Body of pancreas (tissue), 4 donors: ENCODE measurements at regions not wholly inside any gene's neighbourhood (a gene's known extent, or its start where the extent isn't known, plus 50 kb on each side); places are given as distances from the start of the nearest gene placed in this dataset.

ENCODE experiments used
- ATAC-seq: fragments of 150-250 bp; one replicate; pipeline ENCODE4 v1.9.1; 2016
- DNase-seq, 4 donors: peaks; one replicate each; pipeline ENCODE4 v3.0.0-alpha.2; 2019
- H3K27ac ChIP-seq, 4 donors: fragments of 200-600 bp; sonication (generic); 1 replicate in 3 of 4; 2 replicates in 1 of 4; pipeline versions ENCODE4 v1.5.1 to v1.6.1; 2016 to 2019; ENCODE audit warnings: mild to moderate bottlenecking in 1 of 4, mixed read lengths in 1 of 4, moderate library complexity in 1 of 4
- H3K27me3 ChIP-seq, 2 donors: fragments of 200-600 bp; sonication (generic); one replicate each; pipeline ENCODE4 v1.6.0; 2016; ENCODE audit warnings: mild to moderate bottlenecking in 1 of 2
- H3K36me3 ChIP-seq, 2 donors: fragments of 200-600 bp; sonication (generic); replicated peaks in 1 of 2; 2 replicates each; pipeline ENCODE4 v1.5.1; 2016; ENCODE audit warnings: low read depth in 2 of 2; ENCODE audit not compliant: insufficient read depth in 1 of 2
- H3K4me1 ChIP-seq: fragments of 200-600 bp; sonication (generic); one replicate; pipeline ENCODE4 v1.6.0; 2016
- H3K4me3 ChIP-seq, 2 donors: fragments of 200-600 bp; sonication (generic); 1 replicate in 1 of 2; 2 replicates in 1 of 2; pipeline ENCODE4 v1.5.1; 2016 to 2019
- H3K9me3 ChIP-seq, 3 donors: fragments of 200-600 bp; sonication (generic); 1 replicate in 2 of 3; 2 replicates in 1 of 3; pipeline ENCODE4 v1.5.1; 2016
- CTCF ChIP-seq, 7 experiments: fragments of 450-650 bp in 4 of 7; fragments of 200-600 bp in 3 of 7; sonication (generic) in 3 of 7; IDR thresholded peaks; one replicate each; pipeline ENCODE4 v1.5.1; 2016 to 2019; ENCODE audit warnings: antibody characterized with exemption in 7 of 7
- POLR2A ChIP-seq, 3 donors: fragments of 450-650 bp; IDR thresholded peaks; one replicate each; pipeline ENCODE4 v1.6.1; 2016; ENCODE audit warnings: antibody characterized with exemption in 3 of 3, mild to moderate bottlenecking in 2 of 3
- WGBS, 2 donors: methylation state at CpG; one replicate each; pipeline ENCODE4 v1.1.5; 2017; 5-methylcytosine and 5-hydroxymethylcytosine counted together
- intact Hi-C: fragments of 100-400 bp; cut with DNase I; formaldehyde crosslinking; loops from one replicate; pipeline ENCODE4 v1.15.1; 2023

- ATAC-seq (no peak), DNase-seq (no peak)
- 12 to 21% methylated on average over 3 of the region's 3 CpGs for WGBS, 2 donors
- H3K27me3 ChIP-seq: no peaks in the 10 kb centered on the region
- intact Hi-C loops: no loop called here
- H3K9me3 ChIP-seq: no peaks in the 10 kb centered on the region
- no peaks in the 10 kb centered on the region for H3K36me3 ChIP-seq
- no peak overlapping the region for H3K4me3 ChIP-seq
- H3K27ac ChIP-seq: no peak overlapping the region
- no peaks in the 10 kb centered on the region for H3K4me1 ChIP-seq
- TF ChIP-seq CTCF (IDR thresholded peaks at IDR 0.05): no peak
- TF ChIP-seq POLR2A (IDR thresholded peaks at IDR 0.05): no peak
These were observed 263.5 kb upstream of the FERD3L start for GRCh38 chr7:19408706-19409220.

DNA sequence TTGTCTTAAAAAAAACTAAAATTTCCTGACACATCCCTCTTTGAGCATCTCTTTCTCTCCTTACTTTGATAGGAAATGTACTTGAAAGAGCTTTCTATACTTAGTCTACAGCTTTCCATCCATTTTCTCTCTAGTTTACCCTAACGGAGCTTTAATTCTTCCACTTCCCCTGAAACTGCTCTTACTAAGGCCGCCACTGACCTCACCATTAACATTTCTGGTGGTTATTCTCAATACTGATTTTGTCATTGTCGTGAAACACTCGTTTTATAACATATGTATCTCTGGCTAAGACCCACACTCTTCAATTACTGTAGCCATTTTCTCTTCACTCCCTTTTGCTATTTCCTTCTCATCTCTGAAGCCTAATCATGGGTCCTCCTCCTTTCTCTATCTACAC, 262.0 kb upstream of the FERD3L start:
- intact Hi-C loops: no loop called here
- ATAC-seq: no peak
- Histone ChIP-seq H3K4me3 (no peak overlapping the region), H3K27ac (no peak overlapping the region), H3K36me3 (no peaks in the 10 kb centered on the region), H3K27me3 (no peaks in the 10 kb centered on the region), H3K4me1 (no peaks in the 10 kb centered on the region), H3K9me3 (no peaks in the 10 kb centered on the region)
- DNase-seq: no peak
- 39 to 67% methylated on average over 4 of the region's 4 CpGs for WGBS, 2 donors
- TF ChIP-seq POLR2A (IDR thresholded peaks at IDR 0.05): no peak
- no peak for TF ChIP-seq CTCF (IDR thresholded peaks at IDR 0.05)

DNA sequence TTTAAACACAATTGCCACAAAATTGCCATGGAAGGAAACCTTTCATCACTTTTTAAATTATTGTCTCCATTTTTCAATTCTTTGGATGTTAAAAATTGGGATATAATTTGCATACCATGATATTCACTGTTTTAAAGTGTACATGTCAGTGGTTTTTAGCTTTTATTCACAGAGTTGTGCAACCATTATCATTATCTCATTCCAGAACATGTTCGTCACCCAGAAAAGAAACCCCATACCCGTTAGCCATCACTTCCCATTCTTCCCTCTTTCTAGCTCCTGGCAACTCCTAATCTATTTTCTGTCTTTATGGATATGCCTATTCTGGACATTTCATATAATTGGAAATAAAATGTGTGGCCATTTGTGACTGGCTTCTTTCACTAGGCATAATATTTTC, 260.3 kb upstream of the FERD3L start:
- 29 to 65% methylated on average over 2 of the region's 2 CpGs for WGBS, 2 donors

DNA sequence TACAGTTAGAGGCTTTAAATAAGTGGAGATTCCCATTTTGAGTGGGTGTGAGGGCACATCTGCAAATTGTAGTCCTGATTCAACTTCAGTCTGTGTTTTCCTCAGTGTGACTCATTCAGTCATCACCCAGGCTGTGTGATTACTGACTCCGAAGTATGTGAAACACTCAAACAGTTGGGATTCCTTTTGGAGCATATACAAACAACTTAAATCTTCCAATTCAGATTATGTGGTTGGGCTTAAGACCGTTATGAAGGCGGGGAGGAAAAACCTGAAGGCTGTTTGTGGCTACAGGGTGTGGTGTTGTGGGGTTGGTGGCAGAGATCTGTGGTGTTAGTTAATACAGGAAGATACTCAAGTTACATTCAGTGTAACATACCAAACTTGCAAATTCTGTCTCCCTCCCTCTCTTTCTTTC, 259.7 kb upstream of the FERD3L start:
- ATAC-seq: no peak
- DNase-seq: no peak
- intact Hi-C loops: no loop called here

More for the DNA sequence above, 260.3 kb upstream of the FERD3L start:
- intact Hi-C loops: no loop called here
- no peaks in the 10 kb centered on the region for H3K36me3 ChIP-seq
- no peak for ATAC-seq
- no peaks in the 10 kb centered on the region for H3K27me3 ChIP-seq
- no peak overlapping the region for H3K27ac ChIP-seq
- DNase-seq: no peak
- no peaks in the 10 kb centered on the region for H3K9me3 ChIP-seq
- TF ChIP-seq CTCF (IDR thresholded peaks at IDR 0.05) (no peak), POLR2A (IDR thresholded peaks at IDR 0.05) (no peak)
- no peak overlapping the region for H3K4me3 ChIP-seq
- no peaks in the 10 kb centered on the region for H3K4me1 ChIP-seq

More for the DNA sequence above, 259.7 kb upstream of the FERD3L start:
- no peaks in the 10 kb centered on the region for H3K27me3 ChIP-seq
- H3K4me3 ChIP-seq: no peak overlapping the region
- no peaks in the 10 kb centered on the region for H3K9me3 ChIP-seq
- TF ChIP-seq POLR2A (IDR thresholded peaks at IDR 0.05) (no peak), CTCF (IDR thresholded peaks at IDR 0.05) (no peak)
- no peaks in the 10 kb centered on the region for H3K4me1 ChIP-seq
- 25 to 31% methylated on average over 3 of the region's 3 CpGs for WGBS, 2 donors
- no peak overlapping the region for H3K27ac ChIP-seq
- H3K36me3 ChIP-seq: no peaks in the 10 kb centered on the region
